ENCODE measurements at regions not wholly inside any gene's neighbourhood (a gene's known extent, or its start where the extent isn't known, plus 50 kb on each side); places are given as distances from the start of the nearest gene placed in this dataset.
"Not testable (repeated sequence)": the region's sequence is repeated elsewhere in the genome, so short reads cannot be mapped to it uniquely, and the experiment has no call there.

DNA sequence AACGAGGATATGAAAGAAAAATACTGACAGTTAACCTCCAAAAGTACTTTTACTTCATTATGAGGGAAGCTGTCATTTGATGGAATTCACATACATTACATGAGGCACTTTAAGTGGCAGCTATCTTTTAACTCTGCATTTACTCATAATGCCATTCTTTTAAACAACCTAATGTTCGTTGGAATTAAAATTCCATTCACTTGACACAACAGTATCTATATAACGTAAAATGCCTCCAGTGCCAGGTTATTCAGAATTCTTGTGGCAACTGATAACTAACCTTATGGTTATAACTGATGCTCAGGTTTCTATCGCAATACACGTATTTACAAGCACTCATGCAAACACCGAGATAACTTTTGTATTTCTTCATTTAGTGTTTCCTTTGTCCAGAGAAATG is 376.9 kb upstream of the GRAMD2B start:
- Mint-ChIP-seq H3K27ac (no peak overlapping the region), H3K36me3 (ENCODE audit: low read depth) (no peaks in the 10 kb centered on the region), H3K9me3 (no peaks in the 10 kb centered on the region), H3K4me3 (no peak overlapping the region), H3K4me1 (ENCODE audit: low read depth) (no peaks in the 10 kb centered on the region), H3K27me3 (ENCODE audit: insufficient read depth) (no peaks in the 10 kb centered on the region)
- intact Hi-C loops (cut with micrococcal nuclease) = no loop called here
- no peak for DNase-seq (ENCODE audit: low spot score)

DNA sequence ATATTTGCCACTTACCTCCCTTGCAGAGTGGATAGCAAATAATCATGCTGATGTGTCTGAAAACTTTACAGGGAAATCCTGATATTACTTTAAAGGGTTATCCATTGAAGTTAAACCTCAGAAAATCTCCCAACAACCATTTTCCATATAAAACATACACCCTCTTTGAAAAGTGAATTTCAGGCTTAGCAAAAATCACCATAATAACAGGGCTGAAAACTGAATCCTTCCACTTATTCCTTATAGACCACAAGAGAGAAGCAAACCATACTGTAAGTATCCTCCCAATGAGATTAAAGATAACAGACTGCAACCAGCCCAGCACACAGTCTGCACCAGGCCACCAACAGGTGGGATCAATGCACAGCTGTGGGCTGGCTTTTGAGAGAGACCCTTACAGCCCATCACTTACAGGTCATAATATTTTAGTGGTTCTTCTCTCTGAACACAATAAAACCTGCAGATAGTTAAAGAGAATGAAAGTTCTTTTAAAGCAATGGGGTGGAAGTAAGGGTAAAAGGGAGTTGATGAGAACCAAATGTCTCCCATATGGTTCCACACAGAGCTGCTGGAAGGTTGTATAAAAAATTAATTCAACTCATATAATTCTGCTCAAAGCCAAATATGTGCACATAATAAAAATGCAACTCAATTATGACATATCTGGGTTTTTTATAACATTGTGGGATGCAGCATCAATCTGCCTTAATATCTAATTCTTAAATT is 376.2 kb upstream of the GRAMD2B start:
- Mint-ChIP-seq H3K27ac (no peak overlapping the region), H3K4me1 (ENCODE audit: low read depth) (no peaks in the 10 kb centered on the region), H3K4me3 (no peak overlapping the region), H3K9me3 (no peaks in the 10 kb centered on the region), H3K27me3 (ENCODE audit: insufficient read depth) (no peaks in the 10 kb centered on the region), H3K36me3 (ENCODE audit: low read depth) (no peaks in the 10 kb centered on the region)
- DNase-seq (ENCODE audit: low spot score) = no peak
- intact Hi-C loops (cut with micrococcal nuclease) = no loop called here

- intact Hi-C loops (cut with micrococcal nuclease) = no loop called here
- Mint-ChIP-seq H3K27me3 (ENCODE audit: insufficient read depth) (no peaks in the 10 kb centered on the region), H3K4me1 (ENCODE audit: low read depth) (no peaks in the 10 kb centered on the region), H3K27ac (no peak overlapping the region), H3K4me3 (no peak overlapping the region), H3K36me3 (ENCODE audit: low read depth) (no peaks in the 10 kb centered on the region), H3K9me3 (peaks cover 5% of the 10 kb centered on the region)
- no peak for DNase-seq (ENCODE audit: low spot score)
Measured at GRCh38 chr5:126052120-126052519, 371.1 kb upstream of the GRAMD2B start.

GRCh38 chr5:126052791-126053190 is 370.4 kb upstream of the GRAMD2B start:
- peaks cover 5% of the 10 kb centered on the region for H3K9me3 Mint-ChIP-seq
- no peaks in the 10 kb centered on the region for H3K4me1 Mint-ChIP-seq (ENCODE audit: low read depth)
- no peak overlapping the region for H3K27ac Mint-ChIP-seq
- DNase-seq (ENCODE audit: low spot score) = no peak
- H3K4me3 Mint-ChIP-seq = no peak overlapping the region
- H3K27me3 Mint-ChIP-seq (ENCODE audit: insufficient read depth) = no peaks in the 10 kb centered on the region
- intact Hi-C loops (cut with micrococcal nuclease) = no loop called here
- H3K36me3 Mint-ChIP-seq (ENCODE audit: low read depth) = no peaks in the 10 kb centered on the region

- Mint-ChIP-seq H3K27me3 (ENCODE audit: insufficient read depth) (no peaks in the 10 kb centered on the region), H3K4me3 (no peak overlapping the region), H3K9me3 (peaks cover 5% of the 10 kb centered on the region), H3K36me3 (ENCODE audit: low read depth) (no peaks in the 10 kb centered on the region), H3K27ac (no peak overlapping the region), H3K4me1 (ENCODE audit: low read depth) (no peaks in the 10 kb centered on the region)
- intact Hi-C loops (cut with micrococcal nuclease) = no loop called here
- DNase-seq (ENCODE audit: low spot score) = no peak
Measured at GRCh38 chr5:126053630-126054029, 369.6 kb upstream of the GRAMD2B start.

DNA sequence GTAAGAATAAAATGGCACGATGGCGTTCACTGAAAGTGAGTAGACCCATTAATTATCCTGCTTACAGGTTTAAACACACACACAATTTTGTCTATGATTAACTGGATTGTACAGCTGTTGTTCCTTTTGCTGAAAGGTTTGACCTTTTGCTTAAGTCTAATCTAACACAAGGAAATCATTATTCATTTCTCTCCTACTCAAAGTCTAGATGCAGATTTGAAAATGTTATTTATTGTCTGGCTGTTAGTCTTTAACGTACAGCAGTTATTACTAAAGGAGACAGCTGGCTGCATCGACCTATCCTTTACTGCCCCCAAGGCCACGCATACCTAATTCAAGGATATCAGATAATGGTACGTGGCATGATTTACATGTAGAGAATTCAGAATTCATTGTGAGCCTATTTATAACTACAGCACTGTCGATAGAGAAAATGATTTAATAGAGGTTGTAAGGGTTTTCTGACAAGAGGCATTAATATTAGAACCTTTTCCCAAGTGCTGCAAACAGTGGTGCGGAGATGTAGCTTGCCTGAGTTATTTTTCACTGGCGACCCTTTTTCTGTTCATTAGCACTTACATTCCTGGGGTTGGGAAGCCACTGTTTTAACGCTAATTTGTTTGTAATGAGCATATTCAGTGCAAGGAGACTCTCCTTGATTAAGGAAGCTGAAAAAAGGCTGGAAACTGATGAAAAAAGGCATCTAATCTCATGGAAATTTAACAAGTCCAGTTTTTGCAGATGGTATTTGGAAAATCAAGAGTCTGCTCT is 368.4 kb upstream of the GRAMD2B start:
- no peak for DNase-seq (ENCODE audit: low spot score)
- no peaks in the 10 kb centered on the region for H3K4me1 Mint-ChIP-seq (ENCODE audit: low read depth)
- intact Hi-C loops (cut with micrococcal nuclease) = no loop called here
- H3K9me3 Mint-ChIP-seq = peaks cover 5% of the 10 kb centered on the region
- H3K27me3 Mint-ChIP-seq (ENCODE audit: insufficient read depth) = no peaks in the 10 kb centered on the region
- no peak overlapping the region for H3K27ac Mint-ChIP-seq
- no peaks in the 10 kb centered on the region for H3K36me3 Mint-ChIP-seq (ENCODE audit: low read depth)
- no peak overlapping the region for H3K4me3 Mint-ChIP-seq

GRCh38 chr5:126055348-126055729 is 367.9 kb upstream of the GRAMD2B start:
- Mint-ChIP-seq H3K27me3 (ENCODE audit: insufficient read depth) (no peaks in the 10 kb centered on the region), H3K9me3 (peaks cover 5% of the 10 kb centered on the region), H3K27ac (no peak overlapping the region), H3K36me3 (ENCODE audit: low read depth) (no peaks in the 10 kb centered on the region), H3K4me1 (ENCODE audit: low read depth) (no peaks in the 10 kb centered on the region), H3K4me3 (no peak overlapping the region)
- DNase-seq (ENCODE audit: low spot score) = no peak
- intact Hi-C loops (cut with micrococcal nuclease) = no loop called here

GRCh38 chr5:126056352-126056751 is 366.9 kb upstream of the GRAMD2B start:
- no peaks in the 10 kb centered on the region for H3K36me3 Mint-ChIP-seq (ENCODE audit: low read depth)
- no peak overlapping the region for H3K4me3 Mint-ChIP-seq
- intact Hi-C loops (cut with micrococcal nuclease) = no loop called here
- no peak for DNase-seq (ENCODE audit: low spot score)
- no peaks in the 10 kb centered on the region for H3K27me3 Mint-ChIP-seq (ENCODE audit: insufficient read depth)
- H3K9me3 Mint-ChIP-seq = peaks cover 5% of the 10 kb centered on the region
- no peak overlapping the region for H3K27ac Mint-ChIP-seq
- H3K4me1 Mint-ChIP-seq (ENCODE audit: low read depth) = no peaks in the 10 kb centered on the region

- H3K4me3 Mint-ChIP-seq = no peak overlapping the region
- intact Hi-C loops (cut with micrococcal nuclease) = no loop called here
Measured at GRCh38 chr5:126056851-126057622, 366.2 kb upstream of the GRAMD2B start.

GRCh38 chr5:126058392-126058791 is 364.8 kb upstream of the GRAMD2B start:
- H3K36me3 Mint-ChIP-seq (ENCODE audit: low read depth); H3K4me1 Mint-ChIP-seq (ENCODE audit: low read depth); H3K27me3 Mint-ChIP-seq (ENCODE audit: insufficient read depth); H3K4me3 Mint-ChIP-seq; intact Hi-C loops (cut with micrococcal nuclease); H3K9me3 Mint-ChIP-seq; H3K27ac Mint-ChIP-seq; DNase-seq (ENCODE audit: low spot score): not testable (repeated sequence)

More at GRCh38 chr5:126056851-126057622, 366.2 kb upstream of the GRAMD2B start:
- Mint-ChIP-seq H3K4me1 (ENCODE audit: low read depth) (no peaks in the 10 kb centered on the region), H3K36me3 (ENCODE audit: low read depth) (no peaks in the 10 kb centered on the region), H3K27me3 (ENCODE audit: insufficient read depth) (no peaks in the 10 kb centered on the region), H3K27ac (no peak overlapping the region), H3K9me3 (peaks cover 5% of the 10 kb centered on the region)
- no peak for DNase-seq (ENCODE audit: low spot score)

GRCh38 chr5:126062398-126063221 is 360.6 kb upstream of the GRAMD2B start:
- Mint-ChIP-seq H3K4me3 (no peak overlapping the region), H3K9me3 (no peaks in the 10 kb centered on the region), H3K27ac (no peak overlapping the region), H3K27me3 (ENCODE audit: insufficient read depth) (no peaks in the 10 kb centered on the region), H3K4me1 (ENCODE audit: low read depth) (no peaks in the 10 kb centered on the region), H3K36me3 (ENCODE audit: low read depth) (no peaks in the 10 kb centered on the region)
- intact Hi-C loops (cut with micrococcal nuclease) = no loop called here
- DNase-seq (ENCODE audit: low spot score) = no peak

- Mint-ChIP-seq H3K27me3 (ENCODE audit: insufficient read depth) (no peaks in the 10 kb centered on the region), H3K36me3 (ENCODE audit: low read depth) (no peaks in the 10 kb centered on the region), H3K4me1 (ENCODE audit: low read depth) (no peaks in the 10 kb centered on the region), H3K9me3 (no peaks in the 10 kb centered on the region), H3K27ac (no peak overlapping the region), H3K4me3 (no peak overlapping the region)
- intact Hi-C loops (cut with micrococcal nuclease) = no loop called here
- DNase-seq (ENCODE audit: low spot score) = no peak
Measured at GRCh38 chr5:126065061-126065460, 358.1 kb upstream of the GRAMD2B start.

Data from activated T-helper 1 cell treated with anti-CD3 and anti-CD28 coated beads, Interleukin-12 subunit alpha, Interleukin-12 subunit beta, Interleukin-2, Interleukin-4 antibody, amounts not matched to agents 30 ng/mL and 10 ng/mL and 1 ng/mL, durations not matched to agents 14 hours and 24 hours and 36 hours (primary cell).